Endothelial cell (in vitro differentiated cells): ENCODE measurements at regions not wholly inside any gene's neighbourhood (a gene's known extent, or its start where the extent isn't known, plus 50 kb on each side); places are given as distances from the start of the nearest gene placed in this dataset.

Experiments
- DNase-seq: peaks from one replicate; pipeline ENCODE4 v3.0.0; 2021; ENCODE audit warnings: low spot score
- H3K27ac Mint-ChIP-seq: one replicate; pipeline ENCODE4 v1.8.0; 2021; ENCODE audit warnings: mixed read lengths, inconsistent platforms; ENCODE audit not compliant: unreplicated experiment
- H3K27me3 Mint-ChIP-seq: one replicate; pipeline ENCODE4 v1.8.0; 2021; ENCODE audit warnings: mild to moderate bottlenecking, moderate library complexity, mixed read lengths, inconsistent platforms; ENCODE audit not compliant: unreplicated experiment
- H3K36me3 Mint-ChIP-seq: one replicate; pipeline ENCODE4 v1.8.0; 2021; ENCODE audit warnings: mild to moderate bottlenecking, low read depth, mixed read lengths, inconsistent platforms; ENCODE audit not compliant: unreplicated experiment
- H3K4me1 Mint-ChIP-seq: one replicate; pipeline ENCODE4 v1.8.0; 2021; ENCODE audit warnings: mild to moderate bottlenecking, mixed read lengths, inconsistent platforms; ENCODE audit not compliant: unreplicated experiment
- H3K4me3 Mint-ChIP-seq: one replicate; pipeline ENCODE4 v1.8.0; 2021; ENCODE audit warnings: mild to moderate bottlenecking, mixed read lengths, inconsistent platforms; ENCODE audit not compliant: unreplicated experiment
- H3K9me3 Mint-ChIP-seq: one replicate; pipeline ENCODE4 v1.8.0; 2021; ENCODE audit warnings: mixed read lengths, inconsistent platforms; ENCODE audit not compliant: unreplicated experiment
- CTCF ChIP-seq: fragments of 200-600 bp; sonication (generic); IDR thresholded peaks from one replicate; pipeline ENCODE4 v1.5.0; 2021; ENCODE audit warnings: antibody characterized with exemption; ENCODE audit not compliant: unreplicated experiment

- H3K27ac Mint-ChIP-seq, result no peak overlapping the region
- H3K9me3 Mint-ChIP-seq, result no peaks in the 10 kb centered on the region
- no peak for TF ChIP-seq CTCF
- H3K27me3 Mint-ChIP-seq, result peaks cover 10% of the 10 kb centered on the region
- no peak overlapping the region for H3K4me3 Mint-ChIP-seq
- H3K36me3 Mint-ChIP-seq, result no peaks in the 10 kb centered on the region
- DNase-seq, result no peak
- H3K4me1 Mint-ChIP-seq, result no peaks in the 10 kb centered on the region
Measured at GRCh38 chr20:19016140-19016497, 196.3 kb upstream of the SLC24A3 start.

GRCh38 chr20:19017104-19017690 lies 195.2 kb upstream of the SLC24A3 start:
- Mint-ChIP-seq H3K36me3 (no peaks in the 10 kb centered on the region), H3K9me3 (no peaks in the 10 kb centered on the region), H3K4me1 (no peaks in the 10 kb centered on the region), H3K27me3 (peaks cover 10% of the 10 kb centered on the region), H3K27ac (no peak overlapping the region), H3K4me3 (no peak overlapping the region)
- TF ChIP-seq CTCF, result no peak
- no peak for DNase-seq

- TF ChIP-seq CTCF, result no peak
- no peak overlapping the region for H3K27ac Mint-ChIP-seq
- peaks cover 4% of the 10 kb centered on the region for H3K36me3 Mint-ChIP-seq
- peaks cover 10% of the 10 kb centered on the region for H3K27me3 Mint-ChIP-seq
- no peaks in the 10 kb centered on the region for H3K4me1 Mint-ChIP-seq
- no peaks in the 10 kb centered on the region for H3K9me3 Mint-ChIP-seq
- DNase-seq, result no peak
- no peak overlapping the region for H3K4me3 Mint-ChIP-seq
Measured at GRCh38 chr20:19018881-19019280, 193.6 kb upstream of the SLC24A3 start.

GRCh38 chr20:19019734-19020364 lies 192.6 kb upstream of the SLC24A3 start:
- no peak for DNase-seq
- Mint-ChIP-seq H3K4me1 (no peaks in the 10 kb centered on the region), H3K4me3 (no peak overlapping the region), H3K27ac (no peak overlapping the region), H3K36me3 (peaks cover 4% of the 10 kb centered on the region), H3K9me3 (no peaks in the 10 kb centered on the region), H3K27me3 (peaks cover 10% of the 10 kb centered on the region)
- no peak for TF ChIP-seq CTCF

GRCh38 chr20:19021406-19022117 lies 190.9 kb upstream of the SLC24A3 start:
- Mint-ChIP-seq H3K36me3 (peaks cover 4% of the 10 kb centered on the region), H3K27ac (no peak overlapping the region), H3K4me1 (no peaks in the 10 kb centered on the region), H3K27me3 (peaks cover 8% of the 10 kb centered on the region), H3K9me3 (no peaks in the 10 kb centered on the region), H3K4me3 (no peak overlapping the region)
- TF ChIP-seq CTCF, result no peak
- DNase-seq, result no peak
